T-helper 17 cell (primary cell): ENCODE measurements at regions not wholly inside any gene's neighbourhood (a gene's known extent, or its start where the extent isn't known, plus 50 kb on each side); places are given as distances from the start of the nearest gene placed in this dataset.
"Not testable (repeated sequence)": the region's sequence is repeated elsewhere in the genome, so short reads cannot be mapped to it uniquely, and the experiment has no call there.

ENCODE experiments used
- ATAC-seq: fragments of 150-1000 bp; cut with Tn5 transposase; 2 replicates; pipeline ENCODE4 v1.10.0; 2021; ENCODE audit warnings: mild to moderate bottlenecking, moderate library complexity
- DNase-seq, 3 donors: peaks; one replicate each; pipeline versions ENCODE4 v3.0.0 to v3.0.0-alpha.2; 2020 to 2021
- H3K9me3 ChIP-seq: one replicate; pipeline ENCODE4 v1.7.0; 2013; ENCODE audit warnings: low read length, mild to moderate bottlenecking; ENCODE audit not compliant: control insufficient read depth, poor library complexity, severe bottlenecking
- H3K27ac Mint-ChIP-seq: one replicate; pipeline ENCODE4 v1.8.0; 2022; ENCODE audit warnings: mild to moderate bottlenecking, moderate library complexity, mixed read lengths
- H3K27me3 Mint-ChIP-seq: one replicate; pipeline ENCODE4 v1.8.0; 2022; ENCODE audit warnings: mixed read lengths
- H3K36me3 Mint-ChIP-seq: one replicate; pipeline ENCODE4 v1.8.0; 2022; ENCODE audit warnings: low read depth, mixed read lengths
- H3K4me1 Mint-ChIP-seq: one replicate; pipeline ENCODE4 v1.8.0; 2022; ENCODE audit warnings: mild to moderate bottlenecking, mixed read lengths
- H3K4me3 Mint-ChIP-seq: one replicate; pipeline ENCODE4 v1.8.0; 2022; ENCODE audit warnings: mild to moderate bottlenecking, moderate library complexity, mixed read lengths

GRCh38 chr2:125364192-125364983, 1291.6 kb upstream of the GYPC start:
- Mint-ChIP-seq H3K27me3 (no peaks in the 10 kb centered on the region), H3K4me3 (no peak overlapping the region), H3K27ac (no peak overlapping the region), H3K36me3 (no peaks in the 10 kb centered on the region), H3K4me1 (no peaks in the 10 kb centered on the region)
- H3K9me3 ChIP-seq, result no peaks in the 10 kb centered on the region
- ATAC-seq (no peak), DNase-seq (no peak)

- Mint-ChIP-seq H3K4me3 (no peak overlapping the region), H3K27ac (no peak overlapping the region), H3K36me3 (no peaks in the 10 kb centered on the region), H3K27me3 (no peaks in the 10 kb centered on the region), H3K4me1 (no peaks in the 10 kb centered on the region)
- ATAC-seq (no peak), DNase-seq (no peak)
- H3K9me3 ChIP-seq, result no peaks in the 10 kb centered on the region
These were observed 1291.0 kb upstream of the GYPC start for GRCh38 chr2:125364984-125365265.

GRCh38 chr2:125371867-125372266, 1284.1 kb upstream of the GYPC start:
- no peaks in the 10 kb centered on the region for H3K9me3 ChIP-seq

GRCh38 chr2:125373293-125373692, 1282.7 kb upstream of the GYPC start:
- ATAC-seq, result no peak
- no peak overlapping the region for H3K27ac Mint-ChIP-seq
- H3K9me3 ChIP-seq, result peaks cover 2% of the 10 kb centered on the region
- no peaks in the 10 kb centered on the region for H3K27me3 Mint-ChIP-seq
- H3K4me1 Mint-ChIP-seq, result no peaks in the 10 kb centered on the region
- no peak for DNase-seq
- H3K36me3 Mint-ChIP-seq, result no peaks in the 10 kb centered on the region
- no peak overlapping the region for H3K4me3 Mint-ChIP-seq

More at GRCh38 chr2:125371867-125372266, 1284.1 kb upstream of the GYPC start:
- H3K27ac Mint-ChIP-seq, result no peak overlapping the region
- no peaks in the 10 kb centered on the region for H3K36me3 Mint-ChIP-seq
- ATAC-seq, result no peak
- DNase-seq, result no peak
- no peaks in the 10 kb centered on the region for H3K27me3 Mint-ChIP-seq
- H3K4me3 Mint-ChIP-seq, result no peak overlapping the region
- H3K4me1 Mint-ChIP-seq, result no peaks in the 10 kb centered on the region

- Mint-ChIP-seq H3K27ac (no peak overlapping the region), H3K27me3 (no peaks in the 10 kb centered on the region), H3K4me3 (no peak overlapping the region), H3K36me3 (no peaks in the 10 kb centered on the region), H3K4me1 (no peaks in the 10 kb centered on the region)
- no peaks in the 10 kb centered on the region for H3K9me3 ChIP-seq
- ATAC-seq (no peak), DNase-seq (no peak)
These were observed 1269.9 kb upstream of the GYPC start for GRCh38 chr2:125386074-125386473.

GRCh38 chr2:125397535-125398251, 1258.3 kb upstream of the GYPC start:
- no peaks in the 10 kb centered on the region for H3K9me3 ChIP-seq
- no peak overlapping the region for H3K27ac Mint-ChIP-seq
- no peaks in the 10 kb centered on the region for H3K27me3 Mint-ChIP-seq
- H3K4me3 Mint-ChIP-seq, result no peak overlapping the region
- ATAC-seq (no peak), DNase-seq (no peak)
- H3K4me1 Mint-ChIP-seq, result no peaks in the 10 kb centered on the region
- H3K36me3 Mint-ChIP-seq, result no peaks in the 10 kb centered on the region

GRCh38 chr2:125398738-125399524, 1257.0 kb upstream of the GYPC start:
- DNase-seq, result no peak
- H3K9me3 ChIP-seq, result no peaks in the 10 kb centered on the region
- no peak for ATAC-seq
- Mint-ChIP-seq H3K36me3 (no peaks in the 10 kb centered on the region), H3K27me3 (no peaks in the 10 kb centered on the region), H3K4me3 (no peak overlapping the region), H3K4me1 (no peaks in the 10 kb centered on the region), H3K27ac (no peak overlapping the region)

- no peaks in the 10 kb centered on the region for H3K9me3 ChIP-seq
- DNase-seq, result no peak
- H3K4me3 Mint-ChIP-seq, result no peak overlapping the region
- H3K36me3 Mint-ChIP-seq, result no peaks in the 10 kb centered on the region
- no peak overlapping the region for H3K27ac Mint-ChIP-seq
- H3K4me1 Mint-ChIP-seq, result no peaks in the 10 kb centered on the region
- H3K27me3 Mint-ChIP-seq, result no peaks in the 10 kb centered on the region
- ATAC-seq, result no peak
These were observed 1250.1 kb upstream of the GYPC start for GRCh38 chr2:125405816-125406215.

GRCh38 chr2:125408874-125409538, 1247.0 kb upstream of the GYPC start:
- H3K36me3 Mint-ChIP-seq, result no peaks in the 10 kb centered on the region
- ATAC-seq, result no peak

GRCh38 chr2:125418483-125418882, 1237.5 kb upstream of the GYPC start:
- H3K27ac Mint-ChIP-seq, result no peak overlapping the region
- no peak overlapping the region for H3K4me3 Mint-ChIP-seq
- H3K4me1 Mint-ChIP-seq, result no peaks in the 10 kb centered on the region
- no peaks in the 10 kb centered on the region for H3K27me3 Mint-ChIP-seq
- DNase-seq (no peak), ATAC-seq (no peak)
- no peaks in the 10 kb centered on the region for H3K9me3 ChIP-seq
- H3K36me3 Mint-ChIP-seq, result no peaks in the 10 kb centered on the region

More at GRCh38 chr2:125408874-125409538, 1247.0 kb upstream of the GYPC start:
- no peaks in the 10 kb centered on the region for H3K9me3 ChIP-seq
- Mint-ChIP-seq H3K27me3 (no peaks in the 10 kb centered on the region), H3K27ac (no peak overlapping the region), H3K4me3 (no peak overlapping the region), H3K4me1 (no peaks in the 10 kb centered on the region)
- DNase-seq, result no peak

GRCh38 chr2:125422198-125422770, 1233.7 kb upstream of the GYPC start:
- H3K27me3 Mint-ChIP-seq, H3K4me3 Mint-ChIP-seq, H3K4me1 Mint-ChIP-seq, H3K36me3 Mint-ChIP-seq, DNase-seq, H3K9me3 ChIP-seq, H3K27ac Mint-ChIP-seq, ATAC-seq: not testable (repeated sequence)

- Mint-ChIP-seq H3K27ac (no peak overlapping the region), H3K36me3 (no peaks in the 10 kb centered on the region), H3K4me1 (no peaks in the 10 kb centered on the region), H3K4me3 (no peak overlapping the region), H3K27me3 (no peaks in the 10 kb centered on the region)
- ATAC-seq, result no peak
- no peak for DNase-seq
- H3K9me3 ChIP-seq, result no peaks in the 10 kb centered on the region
These were observed 1231.6 kb upstream of the GYPC start for GRCh38 chr2:125424266-125424785.
